ENCODE measurements at regions not wholly inside any gene's neighbourhood (a gene's known extent, or its start where the extent isn't known, plus 50 kb on each side); places are given as distances from the start of the nearest gene placed in this dataset.
"Not testable (repeated sequence)": the region's sequence is repeated elsewhere in the genome, so short reads cannot be mapped to it uniquely, and the experiment has no call there.

GRCh38 chr12:33514893-33515292, 75.3 kb upstream of the SYT10 start:
- DNase-seq (ENCODE audit: low read depth): no peak

- no peak for DNase-seq (ENCODE audit: low read depth)
These were observed 79.9 kb upstream of the SYT10 start for GRCh38 chr12:33519566-33519965.

GRCh38 chr12:33520505-33521302, 81.1 kb upstream of the SYT10 start:
- not testable (repeated sequence) for DNase-seq (ENCODE audit: low read depth)

DNA sequence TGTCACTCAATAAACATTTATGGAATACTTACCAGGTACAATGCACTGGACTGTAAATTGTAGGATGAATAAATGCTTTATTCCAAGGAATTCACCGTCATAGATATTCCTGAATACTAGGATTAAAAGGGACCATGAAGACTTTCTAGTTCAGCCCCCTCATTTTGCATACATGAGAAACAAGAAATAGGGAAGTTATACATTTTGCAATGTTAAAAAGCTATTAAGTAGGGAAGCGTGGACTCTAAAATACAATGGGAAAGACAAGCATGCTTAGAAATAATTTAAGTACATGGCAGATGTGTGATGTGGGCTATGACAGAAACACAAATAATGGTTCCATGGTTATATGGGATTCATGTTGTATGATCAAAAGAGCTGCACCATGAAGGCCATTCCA, 89.4 kb upstream of the SYT10 start:
- no peak for DNase-seq (ENCODE audit: low read depth)

GRCh38 chr12:33529810-33530209, 90.2 kb upstream of the SYT10 start:
- no peak for DNase-seq (ENCODE audit: low read depth)

GRCh38 chr12:33531261-33531660, 91.6 kb upstream of the SYT10 start:
- no peak for DNase-seq (ENCODE audit: low read depth)

DNA sequence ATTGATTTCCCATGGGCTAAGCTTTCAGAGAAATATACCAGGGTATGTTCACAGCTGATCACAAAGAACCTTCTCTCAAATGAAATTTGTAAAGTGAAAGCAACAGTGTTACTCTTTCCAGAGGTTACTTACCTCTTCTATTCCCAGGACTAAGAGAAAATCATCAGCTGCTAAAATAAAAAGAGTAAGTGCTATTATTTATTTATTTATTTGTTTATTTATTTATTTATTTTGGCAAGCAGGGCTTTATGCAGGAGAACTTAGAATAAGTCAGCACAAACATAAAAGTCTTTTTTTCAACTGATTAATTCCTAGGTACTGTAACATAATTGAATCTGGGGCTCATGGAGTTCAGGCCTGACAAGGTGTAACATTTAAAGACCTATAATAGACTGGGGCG, 93.9 kb upstream of the SYT10 start:
- no peak for DNase-seq (ENCODE audit: low read depth)

- DNase-seq (ENCODE audit: low read depth): no peak
These were observed 96.8 kb upstream of the SYT10 start for GRCh38 chr12:33536431-33536830.

- no peak for DNase-seq (ENCODE audit: low read depth)
These were observed 106.4 kb upstream of the SYT10 start for GRCh38 chr12:33546004-33546403.

- DNase-seq (ENCODE audit: low read depth): no peak
These were observed 107.5 kb upstream of the SYT10 start for GRCh38 chr12:33547084-33547483.

GRCh38 chr12:33550214-33550613, 110.6 kb upstream of the SYT10 start:
- DNase-seq (ENCODE audit: low read depth): not testable (repeated sequence)

- DNase-seq (ENCODE audit: low read depth): no peak
These were observed 111.4 kb upstream of the SYT10 start for GRCh38 chr12:33551006-33551405.

DNA sequence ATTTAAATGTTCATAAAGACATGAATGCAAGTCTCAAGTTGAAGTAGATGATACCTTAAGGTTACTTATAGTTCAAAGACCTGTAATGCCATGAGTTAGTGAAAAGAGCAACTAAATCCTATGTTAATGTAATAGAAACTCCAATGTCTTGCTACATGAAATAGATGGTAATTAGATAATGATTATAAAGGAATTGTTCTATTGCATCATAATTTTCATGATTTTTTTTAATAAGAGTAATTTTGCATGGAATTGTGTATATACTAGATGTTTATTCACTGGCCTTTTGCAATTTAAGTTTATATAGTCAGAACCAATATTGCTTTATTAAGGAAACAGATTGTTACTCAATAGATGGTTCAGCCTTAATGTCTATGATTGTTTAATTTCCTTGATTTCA, 115.5 kb upstream of the SYT10 start:
- DNase-seq (ENCODE audit: low read depth): no peak

DNA sequence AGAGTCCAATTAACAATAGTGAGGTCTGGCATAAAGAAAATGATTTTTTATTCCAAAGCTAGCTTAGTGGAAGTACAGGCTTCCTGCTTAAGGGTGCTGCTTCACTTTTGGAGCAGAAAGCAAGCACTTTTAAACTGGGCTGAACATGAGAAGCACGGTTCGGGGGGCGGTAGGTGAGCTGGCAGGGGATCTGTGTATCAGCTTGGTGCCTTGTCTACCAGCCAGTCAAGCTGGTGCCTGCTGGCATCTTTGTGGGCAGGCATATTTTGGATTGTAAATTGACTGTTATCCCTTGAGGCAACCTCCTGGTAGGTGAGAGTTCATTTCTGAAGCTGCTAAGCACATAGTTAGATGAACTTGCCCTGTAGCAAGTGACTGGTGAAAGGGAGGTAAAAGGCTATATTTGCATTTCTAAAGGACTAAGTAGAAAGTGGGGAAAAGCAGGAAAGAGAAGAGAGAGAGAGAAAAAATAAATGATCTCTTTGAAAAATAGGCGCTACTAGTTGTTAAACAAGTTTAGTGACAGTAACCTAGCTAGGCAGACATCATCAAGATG, 121.1 kb upstream of the SYT10 start:
- no peak for DNase-seq (ENCODE audit: low read depth)

DNA sequence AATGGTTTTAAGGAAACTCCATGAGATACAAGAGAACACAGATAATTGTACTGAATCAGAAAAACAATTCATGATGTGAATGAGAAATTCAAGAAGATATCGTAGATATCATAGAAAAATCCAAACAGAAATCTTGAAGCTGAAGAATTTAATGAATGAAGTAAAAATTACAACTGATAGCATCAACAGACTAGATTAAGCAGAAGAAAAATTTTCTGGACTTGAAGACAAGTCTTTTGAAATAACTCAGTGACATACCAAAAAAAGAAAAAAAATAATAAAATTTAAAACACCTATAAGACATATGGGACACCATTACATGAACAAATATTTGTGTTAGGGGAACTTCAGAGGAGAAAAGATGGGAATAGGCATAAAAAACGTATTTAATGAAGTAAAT, 122.8 kb upstream of the SYT10 start:
- no peak for DNase-seq (ENCODE audit: low read depth)

- DNase-seq (ENCODE audit: low read depth): no peak
These were observed 126.8 kb upstream of the SYT10 start for GRCh38 chr12:33566403-33566802.

- DNase-seq (ENCODE audit: low read depth): no peak
These were observed 135.7 kb upstream of the SYT10 start for GRCh38 chr12:33575346-33575745.

GRCh38 chr12:33581613-33582122, 142.0 kb upstream of the SYT10 start:
- DNase-seq (ENCODE audit: low read depth): no peak

DNA sequence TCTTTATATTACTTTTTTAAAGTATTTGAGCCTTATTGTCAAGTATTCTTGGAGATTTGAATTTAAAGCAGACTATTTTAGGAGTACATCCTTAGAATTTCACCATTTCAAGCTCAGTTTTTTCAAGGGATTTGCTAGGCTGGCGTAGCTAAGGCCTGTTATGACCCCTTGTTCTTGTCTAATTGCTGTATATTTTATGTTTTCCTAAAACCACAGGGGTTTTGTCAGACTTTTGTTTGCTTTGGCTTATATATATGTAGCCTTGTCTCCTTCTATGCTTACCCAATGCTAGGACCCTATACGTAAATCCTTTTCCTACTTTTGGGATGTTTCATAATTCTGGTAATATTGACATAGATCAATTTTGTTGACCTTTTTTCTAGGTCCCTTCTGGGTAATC, 147.0 kb upstream of the SYT10 start:
- DNase-seq (ENCODE audit: low read depth): no peak

- no peak for DNase-seq (ENCODE audit: low read depth)
These were observed 147.7 kb upstream of the SYT10 start for GRCh38 chr12:33587354-33587753.

GRCh38 chr12:33587784-33588712, 148.4 kb upstream of the SYT10 start:
- DNase-seq (ENCODE audit: low read depth): peak; percentile 1

GRCh38 chr12:33588725-33589405, 149.2 kb upstream of the SYT10 start:
- no peak for DNase-seq (ENCODE audit: low read depth)

All from EH (cell line).